Stimulated activated naive B cell treated with anti-CD40 and anti-IgM and Interleukin-4, amounts not matched to agents 10 μg/mL and 1 μg/mL and 100 μg/mL, for 72 hours (primary cell): ENCODE measurements at regions not wholly inside any gene's neighbourhood (a gene's known extent, or its start where the extent isn't known, plus 50 kb on each side); places are given as distances from the start of the nearest gene placed in this dataset.
"Not testable (repeated sequence)": the region's sequence is repeated elsewhere in the genome, so short reads cannot be mapped to it uniquely, and the experiment has no call there.

Source experiments
- ATAC-seq, 2 donors: fragments of 150-1000 bp; cut with Tn5 transposase; replicated peaks; 2 replicates each; pipeline ENCODE4 v1.10.0; 2021; ENCODE audit warnings: moderate library complexity in 1 of 2
- DNase-seq: peaks from one replicate; pipeline ENCODE4 v3.0.0; 2021
- H3K27ac Mint-ChIP-seq: one replicate; pipeline ENCODE4 v1.8.0; 2022; ENCODE audit warnings: mild to moderate bottlenecking, mixed read lengths
- H3K27me3 Mint-ChIP-seq, 2 donors: one replicate each; pipeline ENCODE4 v1.8.0; 2022; ENCODE audit warnings: mixed read lengths in 2 of 2
- H3K36me3 Mint-ChIP-seq, 2 donors: one replicate each; pipeline ENCODE4 v1.8.0; 2022; ENCODE audit warnings: mixed read lengths in 2 of 2, mild to moderate bottlenecking in 1 of 2
- H3K4me1 Mint-ChIP-seq, 2 donors: one replicate each; pipeline ENCODE4 v1.8.0; 2022; ENCODE audit warnings: mixed read lengths in 2 of 2, mild to moderate bottlenecking in 1 of 2
- H3K4me3 Mint-ChIP-seq, 2 donors: one replicate each; pipeline ENCODE4 v1.8.0; 2022; ENCODE audit warnings: mild to moderate bottlenecking in 2 of 2, mixed read lengths in 2 of 2, moderate library complexity in 1 of 2
- H3K9me3 Mint-ChIP-seq, 2 donors: one replicate each; pipeline ENCODE4 v1.8.0; 2022; ENCODE audit warnings: mixed read lengths in 2 of 2, mild to moderate bottlenecking in 1 of 2

- Mint-ChIP-seq H3K27ac (no peak overlapping the region), H3K4me3 (no peak overlapping the region), H3K36me3 (no peaks in the 10 kb centered on the region), H3K27me3 (no peaks in the 10 kb centered on the region), H3K4me1 (peaks cover 14 to 26% of the 10 kb centered on the region in 2 donors), H3K9me3 (no peaks in the 10 kb centered on the region)
- ATAC-seq (peak; percentile 78 to 80), DNase-seq (peak; percentile 51)
Measured at GRCh38 chr3:177777699-177778098, 580.4 kb upstream of the TBL1XR1 start.

DNA sequence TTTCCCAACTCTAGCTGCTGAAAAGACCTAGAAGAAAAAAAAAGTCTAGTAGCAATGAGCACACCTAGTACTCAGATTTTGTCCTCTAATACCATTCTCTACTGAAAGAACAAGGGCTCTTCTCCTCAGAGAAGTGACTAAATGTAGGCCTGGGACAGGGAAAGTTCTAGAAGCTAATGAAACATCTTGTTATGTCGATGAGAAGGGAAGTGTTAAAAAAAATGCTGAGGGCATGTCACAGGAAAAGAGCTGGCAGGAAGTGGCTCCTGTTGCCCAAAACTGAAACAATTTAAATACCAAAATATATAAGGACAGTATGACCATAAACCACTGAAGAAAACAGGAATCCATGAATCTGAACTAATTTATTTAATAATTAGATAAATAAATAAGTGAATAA is 581.4 kb upstream of the TBL1XR1 start:
- Mint-ChIP-seq H3K4me1 (peaks cover 6 to 17% of the 10 kb centered on the region in 2 donors), H3K36me3 (no peaks in the 10 kb centered on the region), H3K4me3 (no peak overlapping the region), H3K9me3 (no peaks in the 10 kb centered on the region), H3K27me3 (no peaks in the 10 kb centered on the region), H3K27ac (no peak overlapping the region)
- DNase-seq, result no peak
- ATAC-seq, result no peak

GRCh38 chr3:177781686-177782161 is 584.4 kb upstream of the TBL1XR1 start:
- H3K9me3 Mint-ChIP-seq, result no peaks in the 10 kb centered on the region
- no peak overlapping the region for H3K4me3 Mint-ChIP-seq
- ATAC-seq (no peak), DNase-seq (no peak)
- no peaks in the 10 kb centered on the region for H3K27me3 Mint-ChIP-seq
- no peaks in the 10 kb centered on the region for H3K36me3 Mint-ChIP-seq
- H3K27ac Mint-ChIP-seq, result peak overlapping the region; percentile 4
- H3K4me1 Mint-ChIP-seq, result peaks cover 5 to 13% of the 10 kb centered on the region in 2 donors

DNA sequence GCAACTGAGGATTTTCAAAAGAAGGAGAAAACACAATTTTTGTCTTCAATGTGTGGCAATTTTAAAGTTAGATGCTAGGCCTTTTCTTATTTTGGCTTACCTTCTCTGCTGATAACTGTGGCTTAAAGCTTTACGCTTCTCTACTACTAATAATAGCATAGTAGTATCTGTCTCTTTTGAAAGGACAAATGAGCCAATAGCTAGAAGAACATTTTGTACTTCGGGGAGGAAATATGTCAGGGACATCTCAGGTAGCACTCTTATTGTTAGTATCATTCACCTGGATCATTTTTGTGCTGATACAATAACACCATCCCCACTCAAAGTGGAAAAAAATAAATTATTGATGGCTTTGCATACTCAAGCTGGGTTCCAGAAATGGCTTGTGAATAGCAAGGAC is 586.1 kb upstream of the TBL1XR1 start:
- H3K4me3 Mint-ChIP-seq, result no peak overlapping the region
- H3K27me3 Mint-ChIP-seq, result no peaks in the 10 kb centered on the region
- H3K36me3 Mint-ChIP-seq, result no peaks in the 10 kb centered on the region
- H3K27ac Mint-ChIP-seq, result no peak overlapping the region
- peaks cover 5 to 10% of the 10 kb centered on the region in 2 donors for H3K4me1 Mint-ChIP-seq
- no peak for ATAC-seq
- no peaks in the 10 kb centered on the region for H3K9me3 Mint-ChIP-seq
- DNase-seq, result no peak

- no peaks in the 10 kb centered on the region for H3K27me3 Mint-ChIP-seq
- no peak overlapping the region for H3K27ac Mint-ChIP-seq
- no peak for ATAC-seq
- H3K4me3 Mint-ChIP-seq, result no peak overlapping the region
- peaks cover 3 to 6% of the 10 kb centered on the region in 2 donors for H3K4me1 Mint-ChIP-seq
- no peak for DNase-seq
- no peaks in the 10 kb centered on the region for H3K36me3 Mint-ChIP-seq
- H3K9me3 Mint-ChIP-seq, result no peaks in the 10 kb centered on the region
Measured at GRCh38 chr3:177783767-177784166, 586.5 kb upstream of the TBL1XR1 start.

DNA sequence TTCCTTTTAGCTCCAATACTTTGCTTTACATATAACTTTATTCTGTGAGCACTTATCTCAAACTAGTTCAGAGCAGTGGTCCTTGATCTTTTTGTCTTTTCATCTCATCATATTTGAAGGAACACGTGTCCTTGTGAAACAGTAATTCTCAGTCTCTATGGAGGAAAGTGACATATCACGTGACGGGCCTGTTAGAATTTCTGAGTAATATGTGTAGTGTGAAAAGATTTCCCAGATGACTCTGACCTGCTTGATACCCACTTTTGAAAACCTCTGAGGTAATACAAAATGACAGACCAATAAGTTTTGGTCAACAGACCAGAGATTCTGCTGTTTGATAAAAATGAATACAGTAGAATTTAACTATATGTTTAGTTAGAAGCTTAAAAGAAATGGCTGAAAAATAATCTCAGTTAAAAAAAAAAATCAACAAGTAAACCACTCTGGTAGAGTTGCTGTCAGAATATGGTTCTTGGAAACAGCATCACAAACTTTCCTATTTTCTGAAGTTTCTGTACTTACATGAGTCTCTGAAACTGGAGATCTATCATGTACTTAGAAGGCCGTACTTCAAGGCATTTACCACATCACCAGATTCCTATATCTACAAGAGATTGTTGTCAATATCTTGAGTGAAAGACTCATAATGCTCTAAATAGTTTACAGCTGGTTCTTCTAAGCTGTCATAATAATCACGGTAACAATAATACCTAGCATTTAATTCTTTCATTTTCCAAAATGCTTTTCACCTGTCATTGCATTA is 590.2 kb upstream of the TBL1XR1 start:
- DNase-seq (no peak), ATAC-seq (peak; percentile 71 to 82)
- H3K4me3 Mint-ChIP-seq, result no peak overlapping the region
- no peak overlapping the region for H3K27ac Mint-ChIP-seq
- peaks cover 3 to 5% of the 10 kb centered on the region in 2 donors for H3K4me1 Mint-ChIP-seq
- H3K27me3 Mint-ChIP-seq, result no peaks in the 10 kb centered on the region
- no peaks in the 10 kb centered on the region for H3K36me3 Mint-ChIP-seq
- no peaks in the 10 kb centered on the region for H3K9me3 Mint-ChIP-seq

DNA sequence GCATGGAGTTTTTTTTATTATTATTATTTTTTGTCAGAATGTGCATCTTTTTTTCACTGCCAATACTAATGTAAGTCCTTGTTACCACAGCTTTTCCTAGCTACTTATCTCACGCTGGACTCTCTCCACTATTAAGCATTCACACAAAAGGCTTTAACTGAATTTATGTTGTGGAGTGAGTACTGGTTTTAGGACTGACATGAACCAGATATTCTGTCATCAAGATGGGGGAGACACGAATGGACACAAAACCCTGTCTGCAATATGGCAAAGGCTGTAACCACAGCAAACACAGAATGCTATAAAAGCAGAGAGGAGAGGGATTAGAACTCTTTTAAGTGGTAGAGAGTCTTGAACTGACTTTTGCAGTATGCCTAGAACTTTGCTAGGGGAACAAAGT is 592.2 kb upstream of the TBL1XR1 start:
- Mint-ChIP-seq H3K9me3 (no peaks in the 10 kb centered on the region), H3K27me3 (no peaks in the 10 kb centered on the region), H3K27ac (no peak overlapping the region)

DNA sequence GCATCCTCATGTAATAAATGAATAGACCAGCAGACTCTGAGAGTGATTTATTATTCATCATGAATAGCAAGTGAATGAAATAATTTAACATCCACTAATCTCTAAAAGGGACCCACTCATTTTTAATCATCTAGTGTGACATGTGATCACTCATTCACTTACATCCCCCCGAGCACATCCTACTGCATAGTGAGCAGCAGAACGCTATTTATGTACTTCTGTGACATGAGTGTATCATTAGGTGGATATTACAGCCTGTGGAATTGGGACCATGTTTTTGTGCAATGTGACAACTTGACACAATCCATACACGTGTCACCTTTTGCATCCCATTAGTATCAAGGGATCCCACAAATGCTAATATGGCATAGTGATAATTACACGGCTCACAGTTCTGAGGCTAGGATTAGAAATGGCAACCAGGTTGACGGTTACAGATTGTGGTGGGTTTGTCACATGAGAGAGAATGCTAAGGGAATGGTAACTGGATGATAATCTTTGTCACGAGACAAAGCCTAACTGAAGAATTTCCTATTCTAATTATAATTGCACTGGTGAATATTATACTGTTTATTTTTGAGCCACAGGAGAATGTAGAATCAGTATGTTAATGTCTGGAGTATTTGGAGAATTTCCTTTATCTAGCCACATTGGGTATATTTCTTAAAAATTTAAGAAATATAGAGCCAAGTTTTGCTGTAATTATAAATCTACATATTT is 595.2 kb upstream of the TBL1XR1 start:
- H3K36me3 Mint-ChIP-seq, result no peaks in the 10 kb centered on the region
- H3K9me3 Mint-ChIP-seq, result peaks cover 0 to 2% of the 10 kb centered on the region in 2 donors
- peaks cover 5 to 22% of the 10 kb centered on the region in 2 donors for H3K4me1 Mint-ChIP-seq
- no peak overlapping the region for H3K4me3 Mint-ChIP-seq
- H3K27me3 Mint-ChIP-seq, result no peaks in the 10 kb centered on the region
- no peak for ATAC-seq
- no peak overlapping the region for H3K27ac Mint-ChIP-seq
- DNase-seq, result no peak

More for the DNA sequence above, 592.2 kb upstream of the TBL1XR1 start:
- Mint-ChIP-seq H3K36me3 (no peaks in the 10 kb centered on the region), H3K4me1 (peaks cover 3 to 5% of the 10 kb centered on the region in 2 donors), H3K4me3 (no peak overlapping the region)
- no peak for ATAC-seq
- no peak for DNase-seq

- Mint-ChIP-seq H3K4me3 (no peak overlapping the region), H3K27ac (no peak overlapping the region), H3K36me3 (no peaks in the 10 kb centered on the region), H3K4me1 (peaks cover 5 to 22% of the 10 kb centered on the region in 2 donors), H3K27me3 (no peaks in the 10 kb centered on the region), H3K9me3 (peaks cover 0 to 2% of the 10 kb centered on the region in 2 donors)
- DNase-seq (no peak), ATAC-seq (no peak)
Measured at GRCh38 chr3:177793451-177793850, 596.2 kb upstream of the TBL1XR1 start.

DNA sequence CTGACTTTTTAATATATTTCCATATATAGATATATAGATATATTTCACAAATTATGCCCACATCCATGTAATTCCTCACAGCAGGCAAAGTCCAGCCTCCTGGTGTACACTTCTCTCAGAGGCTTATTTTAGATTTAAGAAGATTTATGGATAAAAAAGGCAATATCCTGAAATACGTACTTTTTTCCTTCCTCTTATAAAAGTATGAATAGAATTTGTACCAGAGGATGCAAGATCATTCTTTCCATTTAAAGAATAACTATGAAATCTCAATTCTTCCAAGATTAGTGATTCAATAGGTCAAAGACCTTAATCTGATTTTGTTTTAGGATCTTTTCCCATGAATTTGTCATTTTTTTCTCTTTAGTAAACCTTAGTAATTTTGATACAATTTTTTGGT is 597.9 kb upstream of the TBL1XR1 start:
- peaks cover 0 to 2% of the 10 kb centered on the region in 2 donors for H3K9me3 Mint-ChIP-seq
- ATAC-seq (no peak), DNase-seq (no peak)
- no peak overlapping the region for H3K27ac Mint-ChIP-seq
- no peaks in the 10 kb centered on the region for H3K27me3 Mint-ChIP-seq
- no peaks in the 10 kb centered on the region for H3K36me3 Mint-ChIP-seq
- H3K4me3 Mint-ChIP-seq, result no peak overlapping the region
- peaks cover 5 to 22% of the 10 kb centered on the region in 2 donors for H3K4me1 Mint-ChIP-seq

GRCh38 chr3:177795859-177796258 is 598.6 kb upstream of the TBL1XR1 start:
- DNase-seq, result no peak
- peak; percentile 85 to 94 for ATAC-seq
- Mint-ChIP-seq H3K27me3 (no peaks in the 10 kb centered on the region), H3K36me3 (no peaks in the 10 kb centered on the region), H3K4me3 (peak overlapping the region in 1 of 2 donors; percentile 50), H3K4me1 (peaks cover 5 to 22% of the 10 kb centered on the region in 2 donors), H3K9me3 (peaks cover 0 to 2% of the 10 kb centered on the region in 2 donors), H3K27ac (peak overlapping the region; percentile 42)

DNA sequence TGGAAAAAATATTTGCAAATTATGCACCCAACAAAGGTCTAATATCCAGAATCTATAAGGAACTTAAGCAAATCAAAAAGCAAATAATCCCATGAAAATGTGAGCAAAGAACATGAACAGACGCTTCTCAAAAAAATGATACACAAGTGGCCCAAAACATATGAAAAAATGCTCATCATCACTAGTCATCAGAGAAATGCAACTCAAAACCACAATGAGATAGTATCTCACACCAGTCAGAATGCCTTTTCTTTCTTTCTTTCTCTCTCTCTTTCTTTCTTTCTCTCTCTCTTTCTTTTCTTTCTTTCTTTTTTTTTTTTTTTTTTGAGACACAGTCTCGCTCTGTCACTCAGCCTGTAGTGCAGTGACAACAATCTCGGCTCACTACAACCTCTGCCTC is 602.9 kb upstream of the TBL1XR1 start:
- Mint-ChIP-seq H3K4me1 (peaks cover 5 to 16% of the 10 kb centered on the region in 2 donors), H3K27ac (peak overlapping the region; percentile 62)
- H3K36me3 Mint-ChIP-seq, H3K4me3 Mint-ChIP-seq, ATAC-seq, DNase-seq, H3K9me3 Mint-ChIP-seq, H3K27me3 Mint-ChIP-seq: not testable (repeated sequence)

GRCh38 chr3:177800561-177800960 is 603.3 kb upstream of the TBL1XR1 start:
- no peaks in the 10 kb centered on the region for H3K27me3 Mint-ChIP-seq
- no peaks in the 10 kb centered on the region for H3K36me3 Mint-ChIP-seq
- peaks cover 5 to 13% of the 10 kb centered on the region in 2 donors for H3K4me1 Mint-ChIP-seq
- no peak overlapping the region for H3K27ac Mint-ChIP-seq
- no peak overlapping the region for H3K4me3 Mint-ChIP-seq
- no peak for ATAC-seq
- H3K9me3 Mint-ChIP-seq, result no peaks in the 10 kb centered on the region
- DNase-seq, result no peak

- Mint-ChIP-seq H3K36me3 (no peaks in the 10 kb centered on the region), H3K4me1 (no peaks in the 10 kb centered on the region), H3K9me3 (no peaks in the 10 kb centered on the region), H3K27ac (no peak overlapping the region), H3K27me3 (no peaks in the 10 kb centered on the region), H3K4me3 (no peak overlapping the region)
- DNase-seq, result no peak
- ATAC-seq, result no peak
Measured at GRCh38 chr3:177802151-177802900, 605.0 kb upstream of the TBL1XR1 start.
